GM12875 (cell line): ENCODE measurements at regions not wholly inside any gene's neighbourhood (a gene's known extent, or its start where the extent isn't known, plus 50 kb on each side); places are given as distances from the start of the nearest gene placed in this dataset.

Experiments
- H3K4me3 ChIP-seq: one replicate; pipeline ENCODE4 v1.5.1; 2011; ENCODE audit warnings: low read depth, low read length, control low read depth
- CTCF ChIP-seq: IDR thresholded peaks from 2 replicates; pipeline ENCODE4 v1.5.1; 2011; ENCODE audit warnings: low read depth, mild to moderate bottlenecking, control low read depth, inconsistent platforms, low read length, moderate library complexity, borderline replicate concordance; ENCODE audit not compliant: insufficient read depth

- no peak overlapping the region for H3K4me3 ChIP-seq
Observed at GRCh38 chr9:94018628-94019027, 63.5 kb upstream of the BARX1 start.

GRCh38 chr9:94017939-94018531, 62.9 kb upstream of the BARX1 start:
- no peak overlapping the region for H3K4me3 ChIP-seq
- TF ChIP-seq CTCF: no peak

More at GRCh38 chr9:94018628-94019027, 63.5 kb upstream of the BARX1 start:
- no peak for TF ChIP-seq CTCF

GRCh38 chr9:94016744-94017143, 61.6 kb upstream of the BARX1 start:
- TF ChIP-seq CTCF: no peak
- H3K4me3 ChIP-seq: no peak overlapping the region

- no peak for TF ChIP-seq CTCF
- no peak overlapping the region for H3K4me3 ChIP-seq
Observed at GRCh38 chr9:94014920-94015319, 59.8 kb upstream of the BARX1 start.

- TF ChIP-seq CTCF: peak; percentile 56; the same call in 1 of the 2 replicates
- no peak overlapping the region for H3K4me3 ChIP-seq
Observed at GRCh38 chr9:94014066-94014654, 59.0 kb upstream of the BARX1 start.

GRCh38 chr9:94010980-94011533, 55.9 kb upstream of the BARX1 start:
- no peak overlapping the region for H3K4me3 ChIP-seq
- TF ChIP-seq CTCF: no peak
